WTC11 (cell line): ENCODE measurements at regions not wholly inside any gene's neighbourhood (a gene's known extent, or its start where the extent isn't known, plus 50 kb on each side); places are given as distances from the start of the nearest gene placed in this dataset.
A peak's percentile ranks its signal among the peaks of the same experiment; 100 is the strongest.

Experiments used
- ATAC-seq: fragments of 200-7000 bp; cut with Tn5 transposase; 2 replicates; pipeline ENCODE4 v1.10.0; 2021; ENCODE audit warnings: mild to moderate bottlenecking, moderate library complexity
- CTCF ChIA-PET: fragments of 300-600 bp; sonication (Branson Sonifier 250); formaldehyde crosslinking; loops from one replicate; lab custom pipeline; 2021; ENCODE audit warnings: antibody characterized with exemption; lab: Charles Lee
- POLR2A ChIA-PET: fragments of 350-600 bp; sonication (Branson Sonifier 250); formaldehyde crosslinking; loops from one replicate; lab custom pipeline; 2021; ENCODE audit warnings: antibody characterized with exemption; lab: Charles Lee
- DNase-seq: peaks from one replicate; pipeline ENCODE4 v3.0.0; 2021; ENCODE audit warnings: low spot score
- H3K27ac Mint-ChIP-seq: 2 replicates; pipeline ENCODE4 v1.8.0; 2021; ENCODE audit warnings: mixed read lengths
- H3K27me3 Mint-ChIP-seq: 2 replicates; pipeline ENCODE4 v1.8.0; 2021; ENCODE audit warnings: low read depth, mild to moderate bottlenecking, moderate library complexity, mixed read lengths
- H3K36me3 Mint-ChIP-seq: 2 replicates; pipeline ENCODE4 v1.8.0; 2021; ENCODE audit warnings: mixed read lengths
- H3K4me1 Mint-ChIP-seq: 2 replicates; pipeline ENCODE4 v1.8.0; 2022; ENCODE audit warnings: mixed read lengths
- H3K4me3 Mint-ChIP-seq: 2 replicates; pipeline ENCODE4 v1.8.0; 2021; ENCODE audit warnings: mild to moderate bottlenecking, moderate library complexity, mixed read lengths
- H3K9me3 Mint-ChIP-seq: 2 replicates; pipeline ENCODE4 v1.8.0; 2021; ENCODE audit warnings: mixed read lengths
- AR ChIP-seq: fragments of 250-450 bp; sonication (Bioruptor Pico); IDR thresholded peaks from 2 replicates; pipeline ENCODE4 v1.9.0; 2021; ENCODE audit warnings: mild to moderate bottlenecking
- ELF4 ChIP-seq: sonication (generic); formaldehyde crosslinking; IDR thresholded peaks from 2 replicates; pipeline ENCODE4 v1.8.1; 2022; ENCODE audit warnings: low read depth, mild to moderate bottlenecking, moderate library complexity, missing genetic modification reagents
- EMX1 ChIP-seq: fragments of 250-450 bp; sonication (Bioruptor Pico); IDR thresholded peaks from 2 replicates; pipeline ENCODE4 v1.8.0; 2021; ENCODE audit warnings: mild to moderate bottlenecking
- ESRRA ChIP-seq: sonication (generic); formaldehyde crosslinking; IDR thresholded peaks from 2 replicates; pipeline ENCODE4 v1.8.1; 2022; ENCODE audit warnings: mild to moderate bottlenecking, missing genetic modification reagents, borderline replicate concordance
- FOXK1 ChIP-seq: sonication (generic); formaldehyde crosslinking; IDR thresholded peaks from 2 replicates; pipeline ENCODE4 v1.8.0; 2022; ENCODE audit warnings: mild to moderate bottlenecking, moderate library complexity, missing genetic modification reagents
- GABPB1 ChIP-seq: sonication (generic); formaldehyde crosslinking; IDR thresholded peaks from 2 replicates; pipeline ENCODE4 v1.8.1; 2023; ENCODE audit warnings: mild to moderate bottlenecking, missing genetic modification reagents
- GTF2I ChIP-seq: fragments of 250-450 bp; sonication (Bioruptor Pico); conservative IDR thresholded peaks from 2 replicates; pipeline ENCODE4 v1.4.0; 2021; ENCODE audit warnings: mild to moderate bottlenecking
- HMGA2 ChIP-seq: fragments of 250-450 bp; sonication (Bioruptor Pico); IDR thresholded peaks from 2 replicates; pipeline ENCODE4 v1.4.0; 2021; ENCODE audit warnings: mild to moderate bottlenecking, moderate library complexity
- NFATC4 ChIP-seq: fragments of 250-450 bp; sonication (Bioruptor Pico); IDR thresholded peaks from 2 replicates; pipeline ENCODE4 v1.9.0; 2021; ENCODE audit warnings: mild to moderate bottlenecking
- NFE2L1 ChIP-seq: sonication (generic); formaldehyde crosslinking; IDR thresholded peaks from 2 replicates; pipeline ENCODE4 v1.8.1; 2023; ENCODE audit warnings: missing genetic modification reagents
- NFYB ChIP-seq: sonication (generic); formaldehyde crosslinking; conservative IDR thresholded peaks from 2 replicates; pipeline ENCODE4 v1.8.0; 2022; ENCODE audit warnings: low read depth, missing genetic modification reagents
- PRDM15 ChIP-seq: sonication (generic); formaldehyde crosslinking; IDR thresholded peaks from 2 replicates; pipeline ENCODE4 v1.8.0; 2022; ENCODE audit warnings: missing genetic modification reagents
- PREB ChIP-seq: sonication (generic); formaldehyde crosslinking; IDR thresholded peaks from 2 replicates; pipeline ENCODE4 v1.8.1; 2022; ENCODE audit warnings: mild to moderate bottlenecking, missing genetic modification reagents, moderate library complexity, borderline replicate concordance
- SMAD3 ChIP-seq: sonication (generic); formaldehyde crosslinking; IDR thresholded peaks from 2 replicates; pipeline ENCODE4 v1.8.0; 2022; ENCODE audit warnings: missing genetic modification reagents, mild to moderate bottlenecking, borderline replicate concordance
- TCF7 ChIP-seq: sonication (generic); formaldehyde crosslinking; IDR thresholded peaks from 2 replicates; pipeline ENCODE4 v1.8.0; 2022; ENCODE audit warnings: mild to moderate bottlenecking, low read depth, missing genetic modification reagents, moderate library complexity
- TEAD1 ChIP-seq: sonication (generic); formaldehyde crosslinking; IDR thresholded peaks from 2 replicates; pipeline ENCODE4 v1.8.0; 2022; ENCODE audit warnings: mild to moderate bottlenecking, missing genetic modification reagents
- USF2 ChIP-seq: sonication (generic); formaldehyde crosslinking; IDR thresholded peaks from 2 replicates; pipeline ENCODE4 v1.8.1; 2023; ENCODE audit warnings: mild to moderate bottlenecking, missing genetic modification reagents, moderate library complexity
- ZBTB21 ChIP-seq: sonication (generic); formaldehyde crosslinking; IDR thresholded peaks from 2 replicates; pipeline ENCODE4 v1.8.1; 2023; ENCODE audit warnings: mild to moderate bottlenecking, missing genetic modification reagents, borderline replicate concordance
- ZNF423 ChIP-seq: fragments of 250-450 bp; sonication (Bioruptor Pico); IDR thresholded peaks from 2 replicates; pipeline ENCODE4 v2.1.2; 2022; ENCODE audit warnings: mild to moderate bottlenecking, moderate library complexity
- ZNF671 ChIP-seq: fragments of 250-450 bp; sonication (Bioruptor Pico); IDR thresholded peaks from 2 replicates; pipeline ENCODE4 v1.8.0; 2021; ENCODE audit warnings: mild to moderate bottlenecking
- TF ChIP-seq, protein P1 (sequence below): fragments of 250-450 bp; sonication (Bioruptor Pico); IDR thresholded peaks from 2 replicates; pipeline ENCODE4 v1.9.0; 2021; ENCODE audit warnings: moderate library complexity, mild to moderate bottlenecking, inconsistent platforms, borderline replicate concordance
- TF ChIP-seq, protein P2 (sequence below): sonication (generic); formaldehyde crosslinking; IDR thresholded peaks from 2 replicates; pipeline ENCODE4 v1.8.0; 2022; ENCODE audit warnings: mild to moderate bottlenecking, missing genetic modification reagents
- TF ChIP-seq, protein P3 (sequence below): fragments of 250-450 bp; sonication (Bioruptor Pico); IDR thresholded peaks from 2 replicates; pipeline ENCODE4 v1.8.0; 2021; ENCODE audit warnings: mild to moderate bottlenecking

DNA sequence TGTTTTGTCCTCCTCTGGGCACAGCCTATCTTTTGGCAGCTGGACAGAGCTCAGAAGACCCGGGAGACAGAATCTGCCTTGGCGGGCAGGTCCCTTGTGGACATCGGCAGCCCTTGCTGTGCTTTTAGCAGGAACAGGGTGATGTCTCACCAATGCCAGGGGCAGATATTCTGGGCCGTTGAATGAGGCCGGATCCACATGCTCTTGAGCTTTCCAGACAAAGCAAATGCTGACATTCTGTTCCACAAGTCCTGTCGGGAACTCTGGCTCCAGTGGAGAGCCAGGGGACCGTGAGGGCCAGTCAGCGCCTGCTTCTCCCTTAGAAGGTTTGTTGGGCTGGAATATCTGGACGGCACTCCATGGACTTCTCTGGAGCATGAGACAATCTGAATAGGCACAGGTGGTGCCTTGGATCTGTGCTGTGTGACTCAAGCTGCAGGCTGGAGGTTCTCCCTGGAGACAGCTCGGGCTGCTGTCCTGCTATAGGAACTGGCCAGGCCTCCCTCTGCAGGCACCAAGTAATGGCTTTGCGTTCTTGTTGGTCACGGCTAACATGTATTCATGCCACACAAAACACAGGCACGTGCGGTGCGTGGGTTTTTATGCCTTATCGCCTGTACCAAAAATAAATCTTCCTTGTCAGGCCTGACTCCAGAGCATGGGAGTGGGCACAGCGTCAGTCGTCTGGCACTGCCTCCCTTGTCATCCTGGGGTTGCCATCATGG is 80.3 kb downstream of the GADD45G start (continued):
- TF ChIP-seq GABPB1 (CRISPR knock-in tag) (no peak), ELF4 (no peak), NFE2L1 (no peak), PRDM15 (CRISPR knock-in tag) (no peak), USF2 (CRISPR knock-in tag) (no peak), NFATC4 (CRISPR knock-in tag) (no peak), ESRRA (CRISPR knock-in tag) (no peak), SMAD3 (no peak)
- TF ChIP-seq, protein P1, sequence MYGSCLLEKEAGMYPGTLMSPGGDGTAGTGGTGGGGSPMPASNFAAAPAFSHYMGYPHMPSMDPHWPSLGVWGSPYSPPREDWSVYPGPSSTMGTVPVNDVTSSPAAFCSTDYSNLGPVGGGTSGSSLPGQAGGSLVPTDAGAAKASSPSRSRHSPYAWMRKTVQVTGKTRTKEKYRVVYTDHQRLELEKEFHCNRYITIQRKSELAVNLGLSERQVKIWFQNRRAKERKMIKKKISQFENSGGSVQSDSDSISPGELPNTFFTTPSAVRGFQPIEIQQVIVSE (CRISPR knock-in tag), result no peak

- peak overlapping the region; percentile 54; the same call in 1 of the 2 replicates for H3K27ac Mint-ChIP-seq
- TF ChIP-seq HMGA2 (CRISPR knock-in tag) (no peak), GTF2I (CRISPR knock-in tag) (no peak), EMX1 (CRISPR knock-in tag) (no peak), ZNF423 (CRISPR knock-in tag) (no peak), PREB (CRISPR knock-in tag) (no peak), NFYB (CRISPR knock-in tag) (no peak), AR (CRISPR knock-in tag) (no peak), TEAD1 (CRISPR knock-in tag) (no peak), ZNF671 (CRISPR knock-in tag) (no peak), TCF7 (CRISPR knock-in tag) (no peak), ZBTB21 (CRISPR knock-in tag) (no peak), FOXK1 (no peak)
- TF ChIP-seq, protein P2, sequence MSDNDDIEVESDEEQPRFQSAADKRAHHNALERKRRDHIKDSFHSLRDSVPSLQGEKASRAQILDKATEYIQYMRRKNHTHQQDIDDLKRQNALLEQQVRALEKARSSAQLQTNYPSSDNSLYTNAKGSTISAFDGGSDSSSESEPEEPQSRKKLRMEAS (CRISPR knock-in tag), result no peak
- TF ChIP-seq, protein P3, sequence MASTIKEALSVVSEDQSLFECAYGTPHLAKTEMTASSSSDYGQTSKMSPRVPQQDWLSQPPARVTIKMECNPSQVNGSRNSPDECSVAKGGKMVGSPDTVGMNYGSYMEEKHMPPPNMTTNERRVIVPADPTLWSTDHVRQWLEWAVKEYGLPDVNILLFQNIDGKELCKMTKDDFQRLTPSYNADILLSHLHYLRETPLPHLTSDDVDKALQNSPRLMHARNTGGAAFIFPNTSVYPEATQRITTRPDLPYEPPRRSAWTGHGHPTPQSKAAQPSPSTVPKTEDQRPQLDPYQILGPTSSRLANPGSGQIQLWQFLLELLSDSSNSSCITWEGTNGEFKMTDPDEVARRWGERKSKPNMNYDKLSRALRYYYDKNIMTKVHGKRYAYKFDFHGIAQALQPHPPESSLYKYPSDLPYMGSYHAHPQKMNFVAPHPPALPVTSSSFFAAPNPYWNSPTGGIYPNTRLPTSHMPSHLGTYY (CRISPR knock-in tag), result no peak
Observed at GRCh38 chr9:89685698-89686097, 80.9 kb downstream of the GADD45G start.

More at GRCh38 chr9:89685698-89686097, 80.9 kb downstream of the GADD45G start:
- no peak overlapping the region for H3K4me3 Mint-ChIP-seq
- DNase-seq (no peak), ATAC-seq (no peak)
- peaks cover 11% of the 10 kb centered on the region; the same call in 1 of the 2 replicates for H3K27me3 Mint-ChIP-seq
- ChIA-PET POLR2A (no interaction called here), CTCF (interaction anchor here (1.3 kb wide), 1 partner anchor 10 kb away, joined by 5 read pairs; no protein-coding TSS in a partner anchor)
- H3K4me1 Mint-ChIP-seq, result peaks cover 30% of the 10 kb centered on the region
- peaks cover 9% of the 10 kb centered on the region for H3K36me3 Mint-ChIP-seq
- H3K9me3 Mint-ChIP-seq, result no peaks in the 10 kb centered on the region
